OCI-LY7 (cell line): ENCODE measurements at regions not wholly inside any gene's neighbourhood (a gene's known extent, or its start where the extent isn't known, plus 50 kb on each side); places are given as distances from the start of the nearest gene placed in this dataset.

Experiments
- BruUV-seq: library from RNA; stranded (reverse); fragments of 400-500 nt; replicated peaks from 2 replicates; lab custom pipeline; 2021; lab: Mats Ljungman, UMichigan
- CTCF ChIA-PET: fragments of 300-600 bp; sonication (Branson Sonifier 250); formaldehyde crosslinking; loops from one replicate; lab custom pipeline; 2022; ENCODE audit warnings: antibody characterized with exemption; ENCODE audit not compliant: unreplicated experiment; lab: Charles Lee
- POLR2A ChIA-PET: fragments of 300-600 bp; sonication (Branson Sonifier 250); formaldehyde crosslinking; loops from one replicate; lab custom pipeline; 2022; ENCODE audit warnings: antibody characterized with exemption; lab: Charles Lee
- DNase-seq: peaks from one replicate; pipeline ENCODE4 v3.0.0-alpha.2; 2015; ENCODE audit warnings: low spot score
- H2AFZ ChIP-seq: fragments of 200-600 bp; sonication (generic), shearing (Covaris generic); 2 replicates; pipeline ENCODE4 v1.6.1; 2014; ENCODE audit warnings: mild to moderate bottlenecking, antibody characterized with exemption, low read length, moderate library complexity
- H3K27ac ChIP-seq: fragments of 200-600 bp; sonication (generic); 2 replicates; pipeline ENCODE4 v1.5.1; 2014; ENCODE audit warnings: mixed run types, low read depth, mild to moderate bottlenecking, moderate library complexity, low read length, inconsistent platforms; ENCODE audit not compliant: poor library complexity, severe bottlenecking
- H3K36me3 ChIP-seq: fragments of 200-600 bp; sonication (generic); 2 replicates; pipeline ENCODE4 v1.6.1; 2014; ENCODE audit warnings: mild to moderate bottlenecking, antibody characterized with exemption, low read length, moderate library complexity, mixed read lengths; ENCODE audit not compliant: insufficient read depth
- H3K4me1 ChIP-seq: fragments of 200-600 bp; sonication (generic); 2 replicates; pipeline ENCODE4 v1.5.1; 2014; ENCODE audit warnings: mild to moderate bottlenecking, low read length; ENCODE audit not compliant: insufficient read depth, poor library complexity, severe bottlenecking
- H3K4me2 ChIP-seq: fragments of 200-600 bp; sonication (generic); 2 replicates; pipeline ENCODE4 v1.6.1; 2014; ENCODE audit warnings: mild to moderate bottlenecking, low read length
- H3K4me3 ChIP-seq: fragments of 200-600 bp; sonication (generic); 2 replicates; pipeline ENCODE4 v1.5.1; 2014; ENCODE audit warnings: mild to moderate bottlenecking, low read depth, low read length; ENCODE audit not compliant: poor library complexity, severe bottlenecking
- H3K79me2 ChIP-seq: fragments of 200-600 bp; sonication (generic); 2 replicates; pipeline ENCODE4 v1.6.1; 2016; ENCODE audit warnings: low read depth, mild to moderate bottlenecking, low read length, moderate library complexity, mixed read lengths; ENCODE audit not compliant: insufficient read depth
- H3K9me2 ChIP-seq: fragments of 200-600 bp; sonication (generic); 2 replicates; pipeline ENCODE4 v1.6.1; 2016; ENCODE audit warnings: mild to moderate bottlenecking, low read length, mixed read lengths; ENCODE audit not compliant: insufficient read depth
- H3K9me3 ChIP-seq: fragments of 200-600 bp; sonication (generic); 2 replicates; pipeline ENCODE4 v1.6.1; 2014; ENCODE audit warnings: mild to moderate bottlenecking, mixed run types, low read length, mixed read lengths
- H4K20me1 ChIP-seq: fragments of 200-600 bp; sonication (generic); 2 replicates; pipeline ENCODE4 v1.6.1; 2014; ENCODE audit warnings: mild to moderate bottlenecking, antibody characterized with exemption, low read length, moderate library complexity, mixed read lengths; ENCODE audit not compliant: insufficient read depth
- CTCF ChIP-seq: fragments of 200-600 bp; sonication (generic); conservative IDR thresholded peaks from 2 replicates; pipeline ENCODE4 v1.5.1; 2014; ENCODE audit warnings: mild to moderate bottlenecking, antibody characterized with exemption, low read length, moderate library complexity, mixed read lengths
- EZH2phosphoT487 ChIP-seq: fragments of 200-600 bp; sonication (generic); IDR thresholded peaks from 2 replicates; pipeline ENCODE4 v1.6.1; 2018; ENCODE audit warnings: low read depth, borderline replicate concordance, mild to moderate bottlenecking, mixed run types, antibody characterized with exemption, low read length, moderate library complexity, mixed read lengths
- intact Hi-C: fragments of 100-400 bp; cut with micrococcal nuclease; formaldehyde crosslinking; loops from one replicate; pipeline ENCODE4 v1.10.0; 2022; ENCODE audit not compliant: unreplicated experiment

- peak; percentile 76 for TF ChIP-seq CTCF
- no peak for TF ChIP-seq EZH2phosphoT487
- Histone ChIP-seq H3K36me3 (no peaks in the 10 kb centered on the region), H3K9me3 (no peaks in the 10 kb centered on the region), H4K20me1 (no peaks in the 10 kb centered on the region), H3K4me3 (no peak overlapping the region), H3K4me2 (no peak overlapping the region), H2AFZ (no peak overlapping the region), H3K9me2 (no peaks in the 10 kb centered on the region), H3K4me1 (no peaks in the 10 kb centered on the region), H3K27ac (no peak overlapping the region), H3K79me2 (no peaks in the 10 kb centered on the region)
- peak; percentile 28 for DNase-seq
- no TSS peak for BruUV-seq
- intact Hi-C loops, result loop anchor here (5.0 kb wide), 2 partner anchors 725 to 745 kb away; no protein-coding TSS in a partner anchor
- CTCF ChIA-PET, result no interaction called here
- POLR2A ChIA-PET, result no interaction called here
These were observed 187.4 kb upstream of the TEX13C start for GRCh38 chrX:125132274-125132673.

- no peak overlapping the region for H2AFZ ChIP-seq
- no peaks in the 10 kb centered on the region for H3K9me2 ChIP-seq
- ChIA-PET POLR2A (no interaction called here), CTCF (no interaction called here)
- H3K9me3 ChIP-seq, result no peaks in the 10 kb centered on the region
- no peak overlapping the region for H3K4me3 ChIP-seq
- DNase-seq, result no peak
- no peak overlapping the region for H3K4me2 ChIP-seq
- H3K36me3 ChIP-seq, result no peaks in the 10 kb centered on the region
- H3K4me1 ChIP-seq, result no peaks in the 10 kb centered on the region
- no TSS peak for BruUV-seq
- no peak for TF ChIP-seq CTCF
- TF ChIP-seq EZH2phosphoT487, result no peak
- H3K79me2 ChIP-seq, result no peaks in the 10 kb centered on the region
- intact Hi-C loops, result no loop called here
- no peak overlapping the region for H3K27ac ChIP-seq
- no peaks in the 10 kb centered on the region for H4K20me1 ChIP-seq
These were observed 182.2 kb upstream of the TEX13C start for GRCh38 chrX:125137521-125137920.

GRCh38 chrX:125150231-125150630, 169.4 kb upstream of the TEX13C start:
- no TSS peak for BruUV-seq

More at GRCh38 chrX:125150231-125150630, 169.4 kb upstream of the TEX13C start:
- ChIA-PET CTCF (no interaction called here), POLR2A (no interaction called here)
- no peak for TF ChIP-seq EZH2phosphoT487
- TF ChIP-seq CTCF, result no peak
- no peaks in the 10 kb centered on the region for H3K9me2 ChIP-seq
- no peaks in the 10 kb centered on the region for H3K36me3 ChIP-seq
- H3K4me1 ChIP-seq, result no peaks in the 10 kb centered on the region
- no peaks in the 10 kb centered on the region for H3K79me2 ChIP-seq
- no peak overlapping the region for H3K27ac ChIP-seq
- H4K20me1 ChIP-seq, result no peaks in the 10 kb centered on the region
- no peak overlapping the region for H3K4me2 ChIP-seq
- H3K4me3 ChIP-seq, result no peak overlapping the region
- intact Hi-C loops, result no loop called here
- H2AFZ ChIP-seq, result no peak overlapping the region
- no peak for DNase-seq
- no peaks in the 10 kb centered on the region for H3K9me3 ChIP-seq
